RWPE1 (cell line): ENCODE measurements at regions not wholly inside any gene's neighbourhood (a gene's known extent, or its start where the extent isn't known, plus 50 kb on each side); places are given as distances from the start of the nearest gene placed in this dataset.

Experiments used
- CTCF ChIA-PET: fragments of 350-600 bp; sonication (Branson Sonifier 250); formaldehyde crosslinking; extraction: SDS; loops from one replicate; lab custom pipeline; 2021; lab: Yijun Ruan, JAX
- POLR2A ChIA-PET: fragments of 400-600 bp; formaldehyde crosslinking; extraction: SDS; loops from one replicate; lab custom pipeline; 2020; ENCODE audit warnings: antibody characterized with exemption; ENCODE audit not compliant: low non-redundant PET; lab: Yijun Ruan, JAX
- DNase-seq: peaks from one replicate; pipeline ENCODE4 v3.0.0; 2012; ENCODE audit warnings: low spot score
- H3K27ac ChIP-seq: fragments of 450-650 bp; 2 replicates; pipeline ENCODE4 v1.5.1; 2017
- TF ChIP-seq, protein P1 (sequence below): fragments of 450-650 bp; conservative IDR thresholded peaks from 2 replicates; pipeline ENCODE4 v1.5.1; 2017; ENCODE audit warnings: low read depth, mild to moderate bottlenecking

DNA sequence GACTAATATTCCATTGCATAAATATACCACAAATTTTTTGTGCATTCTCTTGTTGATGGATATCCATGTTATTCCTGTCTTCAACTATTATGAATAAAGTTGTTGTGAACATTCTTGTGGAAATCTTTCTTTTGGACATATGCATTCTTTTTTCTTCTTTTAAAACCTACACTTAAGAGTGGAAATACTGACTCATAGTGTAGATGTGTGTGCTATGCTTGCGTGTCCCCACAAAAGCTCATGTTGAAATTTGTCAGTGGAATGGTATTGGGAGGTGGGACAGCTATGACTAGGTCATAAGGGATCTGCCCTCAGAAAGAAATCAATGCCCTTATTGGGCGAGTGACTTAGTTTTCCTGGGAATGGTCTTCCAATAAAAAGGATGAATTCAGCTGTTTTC, 203.6 kb upstream of the PRSS58 start:
- no peak for DNase-seq
- TF ChIP-seq, protein P1, sequence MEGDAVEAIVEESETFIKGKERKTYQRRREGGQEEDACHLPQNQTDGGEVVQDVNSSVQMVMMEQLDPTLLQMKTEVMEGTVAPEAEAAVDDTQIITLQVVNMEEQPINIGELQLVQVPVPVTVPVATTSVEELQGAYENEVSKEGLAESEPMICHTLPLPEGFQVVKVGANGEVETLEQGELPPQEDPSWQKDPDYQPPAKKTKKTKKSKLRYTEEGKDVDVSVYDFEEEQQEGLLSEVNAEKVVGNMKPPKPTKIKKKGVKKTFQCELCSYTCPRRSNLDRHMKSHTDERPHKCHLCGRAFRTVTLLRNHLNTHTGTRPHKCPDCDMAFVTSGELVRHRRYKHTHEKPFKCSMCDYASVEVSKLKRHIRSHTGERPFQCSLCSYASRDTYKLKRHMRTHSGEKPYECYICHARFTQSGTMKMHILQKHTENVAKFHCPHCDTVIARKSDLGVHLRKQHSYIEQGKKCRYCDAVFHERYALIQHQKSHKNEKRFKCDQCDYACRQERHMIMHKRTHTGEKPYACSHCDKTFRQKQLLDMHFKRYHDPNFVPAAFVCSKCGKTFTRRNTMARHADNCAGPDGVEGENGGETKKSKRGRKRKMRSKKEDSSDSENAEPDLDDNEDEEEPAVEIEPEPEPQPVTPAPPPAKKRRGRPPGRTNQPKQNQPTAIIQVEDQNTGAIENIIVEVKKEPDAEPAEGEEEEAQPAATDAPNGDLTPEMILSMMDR = no peak
- no peak overlapping the region for H3K27ac ChIP-seq
- ChIA-PET CTCF (interaction anchor here (0.7 to 1.0 kb wide), 2 partner anchors 75 to 425 kb away, joined by 3 to 4 read pairs; no protein-coding TSS in a partner anchor), POLR2A (no interaction called here)

DNA sequence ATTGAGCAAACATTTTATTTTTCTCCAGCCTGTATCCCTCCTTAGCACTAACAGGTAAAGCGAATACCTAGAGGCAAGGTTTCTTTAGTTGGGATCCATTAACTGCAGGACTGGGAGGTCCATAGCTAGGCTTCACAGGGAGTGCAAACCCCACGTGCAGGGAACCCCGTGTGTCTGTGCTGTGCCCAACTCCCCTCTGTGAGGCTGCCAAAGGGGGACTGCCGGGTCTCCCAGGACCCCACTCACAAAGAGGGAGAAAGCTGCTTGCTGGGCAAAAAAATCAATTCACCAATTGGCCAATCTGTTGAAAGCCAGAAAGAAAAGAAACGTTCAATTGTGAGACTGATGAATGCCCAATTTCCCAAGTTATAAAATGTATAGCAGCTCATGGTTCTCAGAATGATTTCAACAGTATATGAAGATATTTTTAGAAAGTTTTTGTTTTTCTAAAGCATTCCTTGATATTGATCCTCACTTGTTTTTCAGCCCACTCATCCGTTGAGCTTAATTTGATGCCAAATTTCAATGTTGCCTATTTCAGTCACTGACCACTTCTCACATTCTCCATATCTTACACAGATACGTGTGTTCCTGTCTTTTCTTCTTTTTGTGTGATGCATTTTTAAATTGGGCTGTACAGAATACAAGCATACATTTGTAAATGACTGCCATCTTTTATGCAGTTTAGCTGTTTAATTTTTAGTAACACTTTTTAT, 202.7 kb upstream of the PRSS58 start:
- POLR2A ChIA-PET = no interaction called here
- CTCF ChIA-PET = interaction anchor here (0.7 to 1.4 kb wide), 2 partner anchors 22 to 404 kb away, joined by 3 to 4 read pairs; no protein-coding TSS in a partner anchor
- DNase-seq = no peak
- TF ChIP-seq, protein P1 = no peak
- H3K27ac ChIP-seq = no peak overlapping the region

DNA sequence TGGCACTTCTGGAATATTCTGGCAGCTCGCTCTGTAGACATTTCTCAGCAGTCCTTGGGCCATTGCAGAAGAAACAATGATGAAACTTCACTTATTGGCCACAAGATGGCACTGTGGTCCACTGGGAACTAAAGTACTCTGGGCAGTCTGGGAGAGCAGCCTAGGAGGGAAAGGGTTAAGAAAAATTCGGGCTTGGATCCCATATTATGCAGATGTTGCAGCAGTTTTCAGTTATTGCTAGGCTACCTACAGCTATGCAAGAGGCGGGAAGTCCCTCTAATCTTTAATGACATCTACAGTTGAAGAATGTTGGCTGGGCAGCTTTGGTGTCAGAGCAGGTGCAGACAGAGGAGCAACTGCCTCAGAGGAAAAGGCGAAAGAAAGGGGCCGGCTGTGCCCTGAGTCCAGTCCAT, 201.7 kb upstream of the PRSS58 start:
- ChIA-PET CTCF (interaction anchor here (0.5 to 1.4 kb wide), 11 partner anchors 16 to 1784 kb away, joined by 3 to 6 read pairs (median 3); no protein-coding TSS in a partner anchor), POLR2A (no interaction called here)
- no peak overlapping the region for H3K27ac ChIP-seq
- TF ChIP-seq, protein P1 = peak; percentile 84
- peak; percentile 30 for DNase-seq

DNA sequence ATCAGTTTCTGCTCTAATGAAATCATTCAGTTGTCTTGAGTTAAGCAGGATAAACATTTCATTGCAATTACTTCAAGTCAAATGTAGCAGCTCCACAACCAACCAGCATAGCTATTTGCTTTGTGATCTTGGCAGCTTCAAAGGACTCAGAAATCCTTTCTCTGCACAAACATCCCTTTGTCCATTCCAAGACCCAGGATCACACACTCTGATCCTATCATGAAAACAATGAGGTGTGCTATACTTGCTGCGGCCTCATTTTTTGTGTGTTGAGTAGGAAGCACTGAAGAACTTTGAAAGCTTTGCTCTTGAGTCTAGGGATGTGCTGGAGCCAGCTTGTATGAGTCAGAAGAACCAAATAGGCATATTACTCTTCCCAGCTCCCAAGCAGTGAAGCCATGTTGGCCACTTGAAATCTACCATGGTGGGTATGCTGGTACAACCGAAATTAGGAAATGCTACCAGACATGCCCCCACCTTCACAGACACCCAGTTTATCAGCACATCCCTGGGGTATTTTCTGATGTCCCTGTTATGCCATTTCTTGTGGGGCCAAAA, 199.4 kb upstream of the PRSS58 start:
- H3K27ac ChIP-seq = no peak overlapping the region
- CTCF ChIA-PET = interaction anchor here (0.7 kb wide), 1 partner anchor 230 kb away, joined by 5 read pairs; no protein-coding TSS in a partner anchor
- POLR2A ChIA-PET = no interaction called here
- DNase-seq = no peak
- TF ChIP-seq, protein P1 = no peak

DNA sequence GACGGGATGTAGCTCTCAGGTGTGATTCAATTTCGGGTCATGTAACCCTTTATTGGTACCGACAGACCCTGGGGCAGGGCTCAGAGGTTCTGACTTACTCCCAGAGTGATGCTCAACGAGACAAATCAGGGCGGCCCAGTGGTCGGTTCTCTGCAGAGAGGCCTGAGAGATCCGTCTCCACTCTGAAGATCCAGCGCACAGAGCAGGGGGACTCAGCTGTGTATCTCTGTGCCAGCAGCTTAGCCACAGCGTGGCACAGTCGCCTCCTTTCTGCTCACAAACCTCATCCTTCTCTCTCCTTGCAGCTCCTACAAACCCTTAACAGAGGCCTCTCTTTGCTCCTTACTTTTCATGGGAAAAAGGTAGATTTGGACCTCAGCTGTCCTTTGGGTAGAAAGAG, 197.5 kb upstream of the PRSS58 start:
- CTCF ChIA-PET = no interaction called here
- H3K27ac ChIP-seq = no peak overlapping the region
- POLR2A ChIA-PET = no interaction called here
- TF ChIP-seq, protein P1 = no peak
- DNase-seq = no peak

DNA sequence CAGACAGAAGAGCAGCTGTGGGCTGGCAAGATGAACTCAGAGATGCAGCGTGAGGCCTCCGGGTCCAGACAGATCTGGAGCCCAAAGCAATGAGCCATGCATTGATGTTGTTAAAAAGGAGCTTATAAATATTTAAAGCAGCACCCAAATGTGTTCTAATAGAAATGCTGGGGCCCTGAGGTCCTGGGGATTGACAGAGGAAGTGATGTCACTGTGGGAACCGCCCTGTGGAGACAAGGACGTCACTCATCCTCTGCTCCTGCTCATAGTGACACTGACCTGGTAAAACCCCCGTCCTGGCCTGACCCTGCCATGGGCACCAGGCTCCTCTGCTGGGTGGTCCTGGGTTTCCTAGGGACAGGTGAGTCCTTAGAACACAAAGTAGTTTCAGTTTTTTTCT, 197.0 kb upstream of the PRSS58 start:
- ChIA-PET POLR2A (no interaction called here), CTCF (interaction anchor here (0.6 kb wide), 1 partner anchor 14 kb away, joined by 4 read pairs; no protein-coding TSS in a partner anchor)
- TF ChIP-seq, protein P1 = no peak
- H3K27ac ChIP-seq = no peak overlapping the region
- DNase-seq = no peak
